Uterus (tissue), 3 donors: ENCODE measurements at regions not wholly inside any gene's neighbourhood (a gene's known extent, or its start where the extent isn't known, plus 50 kb on each side); places are given as distances from the start of the nearest gene placed in this dataset.

Experiments
- DNase-seq, 2 donors: peaks; one replicate each; pipeline ENCODE4 v3.0.0-alpha.2; 2019 to 2020
- H3K27ac ChIP-seq, 2 donors: fragments of 200-600 bp; sonication (generic); 1 replicate in 1 of 2; 2 replicates in 1 of 2; pipeline ENCODE4 v1.5.1; 2016 to 2018
- H3K27me3 ChIP-seq, 2 donors: fragments of 200-600 bp; sonication (generic); one replicate each; pipeline ENCODE4 v1.5.1; 2018 to 2019; ENCODE audit warnings: control low read depth in 1 of 2
- H3K36me3 ChIP-seq, 2 donors: fragments of 200-600 bp; sonication (generic); one replicate each; pipeline ENCODE4 v1.5.1; 2019; ENCODE audit warnings: control low read depth in 1 of 2
- H3K4me1 ChIP-seq, 2 donors: fragments of 200-600 bp; sonication (generic); one replicate each; pipeline ENCODE4 v1.5.1; 2018 to 2019; ENCODE audit warnings: control low read depth in 1 of 2
- H3K4me3 ChIP-seq, 2 donors: fragments of 200-600 bp; sonication (generic); 1 replicate in 1 of 2; 2 replicates in 1 of 2; pipeline ENCODE4 v1.5.1; 2018 to 2019; ENCODE audit warnings: mild to moderate bottlenecking in 1 of 2
- H3K9me3 ChIP-seq, 2 donors: fragments of 200-600 bp; sonication (generic); one replicate each; pipeline ENCODE4 v1.5.1; 2019; ENCODE audit warnings: control low read depth in 1 of 2
- POLR2A ChIP-seq, 2 donors: fragments of 450-650 bp; IDR thresholded peaks; one replicate each; pipeline ENCODE4 v1.6.1; 2016; ENCODE audit warnings: antibody characterized with exemption in 2 of 2, mild to moderate bottlenecking in 1 of 2, moderate library complexity in 1 of 2
- intact Hi-C: fragments of 100-400 bp; cut with DNase I; formaldehyde crosslinking; loops from one replicate; pipeline ENCODE4 v1.15.1; 2023; ENCODE audit warnings: low total_unique reads
- TF ChIP-seq, protein P1 (sequence below), 4 experiments: fragments of 200-600 bp in 2 of 4; fragments of 450-650 bp in 2 of 4; sonication (generic) in 2 of 4; IDR thresholded peaks; one replicate each; pipeline ENCODE4 v1.5.1; 2016 to 2019; ENCODE audit warnings: antibody characterized with exemption in 4 of 4, mild to moderate bottlenecking in 2 of 4, moderate library complexity in 1 of 4
- donor health status: DM: yes; HTN: yes; CAD: no.

GRCh38 chr2:133720429-133720828, 152.2 kb upstream of the NCKAP5 start:
- Histone ChIP-seq H3K36me3 (no peaks in the 10 kb centered on the region), H3K27ac (no peak overlapping the region), H3K9me3 (no peaks in the 10 kb centered on the region), H3K4me1 (no peaks in the 10 kb centered on the region), H3K4me3 (no peak overlapping the region), H3K27me3 (no peaks in the 10 kb centered on the region)
- intact Hi-C loops, result no loop called here
- DNase-seq, result no peak
- TF ChIP-seq, protein P1, sequence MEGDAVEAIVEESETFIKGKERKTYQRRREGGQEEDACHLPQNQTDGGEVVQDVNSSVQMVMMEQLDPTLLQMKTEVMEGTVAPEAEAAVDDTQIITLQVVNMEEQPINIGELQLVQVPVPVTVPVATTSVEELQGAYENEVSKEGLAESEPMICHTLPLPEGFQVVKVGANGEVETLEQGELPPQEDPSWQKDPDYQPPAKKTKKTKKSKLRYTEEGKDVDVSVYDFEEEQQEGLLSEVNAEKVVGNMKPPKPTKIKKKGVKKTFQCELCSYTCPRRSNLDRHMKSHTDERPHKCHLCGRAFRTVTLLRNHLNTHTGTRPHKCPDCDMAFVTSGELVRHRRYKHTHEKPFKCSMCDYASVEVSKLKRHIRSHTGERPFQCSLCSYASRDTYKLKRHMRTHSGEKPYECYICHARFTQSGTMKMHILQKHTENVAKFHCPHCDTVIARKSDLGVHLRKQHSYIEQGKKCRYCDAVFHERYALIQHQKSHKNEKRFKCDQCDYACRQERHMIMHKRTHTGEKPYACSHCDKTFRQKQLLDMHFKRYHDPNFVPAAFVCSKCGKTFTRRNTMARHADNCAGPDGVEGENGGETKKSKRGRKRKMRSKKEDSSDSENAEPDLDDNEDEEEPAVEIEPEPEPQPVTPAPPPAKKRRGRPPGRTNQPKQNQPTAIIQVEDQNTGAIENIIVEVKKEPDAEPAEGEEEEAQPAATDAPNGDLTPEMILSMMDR (IDR thresholded peaks at IDR 0.05), result no peak
- TF ChIP-seq POLR2A (IDR thresholded peaks at IDR 0.05), result no peak

DNA sequence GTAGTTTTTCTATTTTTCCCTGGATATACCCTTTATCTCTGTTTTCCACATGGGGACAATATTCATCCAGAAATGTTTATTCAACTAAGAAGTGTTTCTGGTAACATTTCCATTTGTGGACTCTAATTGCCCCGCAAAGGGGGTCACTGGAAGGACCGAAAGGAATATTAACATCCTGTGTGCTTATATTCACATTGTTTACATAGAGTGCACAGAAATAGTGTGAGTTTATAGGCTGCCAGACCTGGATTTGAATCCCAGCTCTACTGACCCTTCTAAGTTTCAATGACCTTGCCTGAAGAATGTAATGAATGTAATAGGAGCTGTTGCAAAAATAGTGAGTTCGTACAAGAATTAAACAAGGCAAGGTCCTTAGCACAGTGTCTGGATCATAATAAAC, 152.9 kb upstream of the NCKAP5 start:
- no peak for DNase-seq
- TF ChIP-seq, protein P1 (IDR thresholded peaks at IDR 0.05), result no peak
- TF ChIP-seq POLR2A (IDR thresholded peaks at IDR 0.05), result no peak
- intact Hi-C loops, result no loop called here
- no peak overlapping the region for H3K4me3 ChIP-seq
- H3K9me3 ChIP-seq, result no peaks in the 10 kb centered on the region
- H3K27me3 ChIP-seq, result no peaks in the 10 kb centered on the region
- no peak overlapping the region for H3K27ac ChIP-seq
- H3K4me1 ChIP-seq, result no peaks in the 10 kb centered on the region
- H3K36me3 ChIP-seq, result no peaks in the 10 kb centered on the region

DNA sequence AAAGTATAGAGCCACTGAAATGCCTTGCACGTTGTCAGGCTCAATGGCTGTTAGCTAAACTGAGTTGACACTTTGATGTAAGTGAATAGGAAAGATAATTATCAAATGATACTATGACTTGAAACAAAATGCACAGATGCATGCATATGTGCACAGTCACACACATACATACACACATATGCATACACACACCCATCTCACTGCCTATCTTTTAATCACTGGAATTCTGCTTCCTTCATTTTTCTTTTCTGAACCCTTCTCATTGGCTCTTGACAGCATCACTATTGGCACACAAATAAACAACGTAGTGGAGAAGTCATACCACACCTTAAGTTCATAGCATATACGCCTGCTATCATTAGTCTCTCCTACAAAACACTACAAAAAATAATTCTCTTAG, 154.9 kb upstream of the NCKAP5 start:
- no peak overlapping the region for H3K27ac ChIP-seq
- no peak overlapping the region for H3K4me3 ChIP-seq
- H3K4me1 ChIP-seq, result no peaks in the 10 kb centered on the region
- no peaks in the 10 kb centered on the region for H3K27me3 ChIP-seq
- no peaks in the 10 kb centered on the region for H3K9me3 ChIP-seq
- DNase-seq, result no peak
- intact Hi-C loops, result no loop called here
- no peaks in the 10 kb centered on the region for H3K36me3 ChIP-seq
- TF ChIP-seq, protein P1 (IDR thresholded peaks at IDR 0.05), result no peak
- no peak for TF ChIP-seq POLR2A (IDR thresholded peaks at IDR 0.05)

DNA sequence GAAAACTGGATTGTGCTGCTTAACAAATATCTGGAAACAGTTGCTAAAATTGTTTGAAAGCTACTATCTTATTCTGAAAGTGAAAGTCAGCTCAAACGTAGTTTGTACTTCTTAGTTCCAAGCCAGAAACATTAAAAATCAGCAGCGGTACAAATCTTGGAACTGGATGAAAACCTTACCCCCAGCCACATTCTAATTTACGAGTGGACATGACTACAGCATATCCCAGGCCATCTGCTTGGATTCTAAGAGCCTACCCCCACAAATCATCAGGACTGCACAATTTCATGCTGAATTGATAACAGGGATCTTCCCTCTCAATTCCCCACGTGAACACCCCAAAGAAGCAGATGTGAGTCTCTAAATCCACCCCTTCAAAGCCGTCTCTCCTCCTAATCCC, 158.7 kb upstream of the NCKAP5 start:
- Histone ChIP-seq H3K27ac (no peak overlapping the region), H3K27me3 (no peaks in the 10 kb centered on the region), H3K9me3 (no peaks in the 10 kb centered on the region), H3K4me1 (no peaks in the 10 kb centered on the region), H3K36me3 (no peaks in the 10 kb centered on the region), H3K4me3 (peak overlapping the region in 1 of 2 donors; percentile 21)
- DNase-seq, result no peak
- intact Hi-C loops, result no loop called here
- no peak for TF ChIP-seq POLR2A (IDR thresholded peaks at IDR 0.05)
- TF ChIP-seq, protein P1 (IDR thresholded peaks at IDR 0.05), result no peak

DNA sequence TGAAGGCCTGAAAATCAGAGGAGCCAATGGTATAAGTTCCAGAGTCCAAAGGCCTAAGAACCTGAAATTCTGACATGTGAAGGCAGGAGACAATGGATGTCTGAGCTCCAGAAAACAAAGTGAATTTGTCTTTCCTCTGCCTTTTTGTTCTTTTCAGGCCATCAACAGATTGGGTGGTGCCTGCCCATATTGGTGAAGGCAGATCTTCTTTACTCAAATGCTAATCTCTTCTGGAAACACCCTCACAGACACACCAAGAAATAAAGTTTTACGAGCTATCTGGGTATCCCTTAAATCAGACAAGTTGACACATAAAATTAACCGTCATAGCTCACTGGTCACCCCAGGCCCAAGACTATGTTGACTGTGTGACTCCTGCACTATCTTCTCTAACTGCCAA, 163.8 kb upstream of the NCKAP5 start:
- H3K27me3 ChIP-seq, result no peaks in the 10 kb centered on the region
- H3K4me1 ChIP-seq, result no peaks in the 10 kb centered on the region
- no peak overlapping the region for H3K27ac ChIP-seq
- H3K36me3 ChIP-seq, result no peaks in the 10 kb centered on the region
- TF ChIP-seq, protein P1 (IDR thresholded peaks at IDR 0.05), result no peak
- no peak for TF ChIP-seq POLR2A (IDR thresholded peaks at IDR 0.05)
- no peak for DNase-seq
- H3K4me3 ChIP-seq, result no peak overlapping the region
- intact Hi-C loops, result no loop called here
- no peaks in the 10 kb centered on the region for H3K9me3 ChIP-seq
